SKM-1 treated with dmso at 0.1 percent for 144 hours (cell line): ENCODE measurements at regions not wholly inside any gene's neighbourhood (a gene's known extent, or its start where the extent isn't known, plus 50 kb on each side); places are given as distances from the start of the nearest gene placed in this dataset.

Source experiments
- DNase-seq: peaks from one replicate; lab custom pipeline; 2025; ENCODE audit not compliant: unreplicated experiment; lab: John Stamatoyannopoulos, UW

- no peak for DNase-seq
Observed at GRCh38 chr1:56418151-56418631, 161.2 kb downstream of the PLPP3 start.

- DNase-seq: no peak
Observed at GRCh38 chr1:56417646-56418045, 161.7 kb downstream of the PLPP3 start.

- no peak for DNase-seq
Observed at GRCh38 chr1:56416495-56416894, 162.9 kb downstream of the PLPP3 start.

GRCh38 chr1:56415720-56416119, 163.6 kb downstream of the PLPP3 start:
- DNase-seq: no peak

- DNase-seq: no peak
Observed at GRCh38 chr1:56415258-56415657, 164.1 kb downstream of the PLPP3 start.

- no peak for DNase-seq
Observed at GRCh38 chr1:56414728-56415224, 164.6 kb downstream of the PLPP3 start.

GRCh38 chr1:56413671-56414199, 165.6 kb downstream of the PLPP3 start:
- DNase-seq: no peak

- no peak for DNase-seq
Observed at GRCh38 chr1:56411484-56412180, 167.7 kb downstream of the PLPP3 start.

GRCh38 chr1:56411021-56411420, 168.3 kb downstream of the PLPP3 start:
- DNase-seq: no peak

- DNase-seq: no peak
Observed at GRCh38 chr1:56410405-56410804, 169.0 kb downstream of the PLPP3 start.

GRCh38 chr1:56409112-56409691, 170.2 kb downstream of the PLPP3 start:
- no peak for DNase-seq

- no peak for DNase-seq
Observed at GRCh38 chr1:56406821-56407220, 172.5 kb downstream of the PLPP3 start.

- DNase-seq: no peak
Observed at GRCh38 chr1:56404561-56405030, 174.8 kb downstream of the PLPP3 start.

GRCh38 chr1:56404066-56404465, 175.3 kb downstream of the PLPP3 start:
- DNase-seq: no peak

- DNase-seq: no peak
Observed at GRCh38 chr1:56403321-56403720, 176.0 kb downstream of the PLPP3 start.

- no peak for DNase-seq
Observed at GRCh38 chr1:56401191-56401590, 178.2 kb downstream of the PLPP3 start.

GRCh38 chr1:56400526-56400925, 178.8 kb downstream of the PLPP3 start:
- DNase-seq: no peak

GRCh38 chr1:56399795-56400194, 179.6 kb downstream of the PLPP3 start:
- no peak for DNase-seq

GRCh38 chr1:56399326-56399725, 180.0 kb downstream of the PLPP3 start:
- no peak for DNase-seq

GRCh38 chr1:56397811-56398231, 181.5 kb downstream of the PLPP3 start:
- DNase-seq: no peak

GRCh38 chr1:56397409-56397808, 182.0 kb downstream of the PLPP3 start:
- DNase-seq: no peak

GRCh38 chr1:56396581-56396980, 182.8 kb downstream of the PLPP3 start:
- no peak for DNase-seq
